BLaER1 treated with 17β-estradiol and CSF1 and Interleukin-3, amounts not matched to agents 10 nM and 100 nM (cell line): ENCODE measurements at regions not wholly inside any gene's neighbourhood (a gene's known extent, or its start where the extent isn't known, plus 50 kb on each side); places are given as distances from the start of the nearest gene placed in this dataset.

Experiments used
- H3K27ac ChIP-seq, 11 experiments: shearing (Covaris generic); formaldehyde crosslinking; 2 replicates each; pipeline ENCODE4 v1.8.1; 2022
- H3K27me3 ChIP-seq, 11 experiments: shearing (Covaris generic); formaldehyde crosslinking; 2 replicates each; pipeline ENCODE4 v1.8.1; 2022
- H3K36me3 ChIP-seq, 11 experiments: shearing (Covaris generic); formaldehyde crosslinking; 2 replicates each; pipeline ENCODE4 v1.8.1; 2022
- H3K4me1 ChIP-seq, 10 experiments: shearing (Covaris generic); formaldehyde crosslinking; 2 replicates each; pipeline ENCODE4 v1.8.1; 2022
- H3K4me2 ChIP-seq, 11 experiments: shearing (Covaris generic); formaldehyde crosslinking; 2 replicates each; pipeline ENCODE4 v1.8.1; 2022
- H3K4me3 ChIP-seq, 10 experiments: shearing (Covaris generic); formaldehyde crosslinking; 2 replicates each; pipeline ENCODE4 v1.8.1; 2022
- H3K9ac ChIP-seq, 11 experiments: shearing (Covaris generic); formaldehyde crosslinking; 2 replicates each; pipeline ENCODE4 v1.8.1; 2022
- H3K9me3 ChIP-seq, 11 experiments: shearing (Covaris generic); formaldehyde crosslinking; replicated peaks in 1 of 11; 2 replicates each; pipeline ENCODE4 v1.8.1; 2022
- H4K20me1 ChIP-seq, 11 experiments: shearing (Covaris generic); formaldehyde crosslinking; 2 replicates each; pipeline ENCODE4 v1.8.1; 2022
- Cebpa-rat ChIP-seq, 11 experiments: shearing (Covaris generic); IDR thresholded peaks; 2 replicates each; pipeline ENCODE4 v1.8.1; 2022

DNA sequence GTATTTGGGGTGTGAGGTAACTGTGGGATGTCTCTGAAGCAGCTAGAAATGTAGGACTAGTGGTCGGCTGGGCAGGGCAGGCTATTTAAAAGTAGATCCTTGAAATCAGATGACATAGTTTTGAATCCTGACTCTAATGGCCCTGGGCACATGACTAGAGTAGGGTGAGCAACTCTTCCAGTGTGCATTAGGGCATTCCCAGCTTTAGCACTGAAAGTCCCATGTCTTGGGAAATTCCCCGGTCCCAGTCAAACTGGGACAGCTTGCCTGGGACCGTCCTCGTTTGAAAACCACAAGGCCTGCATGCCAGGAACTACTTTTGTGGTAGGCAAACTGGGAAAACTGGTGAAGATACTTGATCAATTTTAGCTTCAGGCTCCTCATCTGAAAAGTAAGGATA, 255.3 kb downstream of the PTEN start:
- Histone ChIP-seq H3K27ac (peak overlapping the region in 4 of 11 experiments; percentile 9 to 66 (median 46); a peak in 2 of 22 replicates), H3K9me3 (no peaks in the 10 kb centered on the region), H3K4me3 (no peak overlapping the region), H3K4me1 (peaks cover 61 to 90% (median 81%) of the 10 kb centered on the region in 10 experiments), H3K4me2 (peak overlapping the region; percentile 69 to 89 (median 80); a peak in 17 of 22 replicates), H4K20me1 (no peaks in the 10 kb centered on the region), H3K27me3 (no peaks in the 10 kb centered on the region), H3K36me3 (no peaks in the 10 kb centered on the region), H3K9ac (no peak overlapping the region)
- TF ChIP-seq Cebpa-rat (IDR thresholded peaks at IDR 0.05) = no peak

DNA sequence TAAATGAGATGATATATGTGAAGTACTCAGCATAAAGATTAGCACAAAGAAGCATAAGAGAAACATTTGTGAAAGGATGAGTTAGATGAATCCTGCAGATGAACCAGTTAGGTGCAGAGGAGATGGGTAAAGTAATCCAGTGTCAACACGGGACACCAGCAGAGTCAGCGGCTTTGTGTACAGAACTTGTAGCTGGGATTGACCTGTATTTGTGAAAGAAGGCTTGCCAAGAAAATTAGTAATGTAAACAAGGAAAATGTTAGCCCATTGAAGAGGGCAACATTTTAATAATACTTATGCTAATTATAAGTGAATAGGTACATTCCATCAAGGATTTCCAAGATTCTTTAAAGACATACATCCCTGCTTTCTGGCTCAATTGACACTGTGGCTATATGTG, 255.7 kb downstream of the PTEN start:
- Histone ChIP-seq H4K20me1 (no peaks in the 10 kb centered on the region), H3K9me3 (no peaks in the 10 kb centered on the region), H3K27ac (no peak overlapping the region), H3K9ac (no peak overlapping the region), H3K4me3 (no peak overlapping the region), H3K4me2 (peak overlapping the region in 3 of 11 experiments; percentile 77 to 81 (median 79); a peak in 5 of 22 replicates), H3K36me3 (no peaks in the 10 kb centered on the region), H3K4me1 (peaks cover 57 to 86% (median 77%) of the 10 kb centered on the region in 10 experiments), H3K27me3 (no peaks in the 10 kb centered on the region)
- TF ChIP-seq Cebpa-rat (IDR thresholded peaks at IDR 0.05) = no peak

DNA sequence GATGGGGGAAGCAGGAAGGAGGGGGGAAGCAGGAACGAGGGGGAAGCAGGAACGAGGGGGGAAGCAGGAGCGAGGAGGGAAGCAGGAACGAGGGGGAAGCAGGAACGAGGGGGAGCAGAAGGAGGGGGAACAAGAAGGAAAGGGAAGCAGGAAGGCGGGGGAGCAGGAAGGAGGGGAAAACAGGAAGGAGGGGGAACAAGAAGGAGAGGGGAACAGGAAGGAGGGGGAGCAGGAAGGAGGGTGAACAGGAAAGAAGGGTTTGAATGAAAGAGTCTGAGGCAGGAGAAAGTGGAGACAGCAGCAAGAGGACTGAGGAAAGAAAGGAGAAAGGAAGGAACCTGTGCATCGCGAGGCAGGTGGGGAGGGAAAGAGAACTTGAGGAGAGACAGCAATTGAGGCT, 256.6 kb downstream of the PTEN start:
- Histone ChIP-seq H3K36me3 (no peaks in the 10 kb centered on the region), H3K9ac (no peak overlapping the region), H3K27me3 (no peaks in the 10 kb centered on the region), H3K9me3 (0 out of 22 replicates have a peak, but pooled peaks cover 0 to 3% (median 0%) of the 10 kb centered on the region in 11 experiments), H3K27ac (peak overlapping the region in 5 of 11 experiments; percentile 10 to 32 (median 14); a peak in 3 of 22 replicates), H3K4me1 (peaks cover 50 to 77% (median 68%) of the 10 kb centered on the region in 10 experiments), H4K20me1 (no peaks in the 10 kb centered on the region), H3K4me3 (no peak overlapping the region), H3K4me2 (peak overlapping the region; percentile 25 to 62 (median 50))
- no peak for TF ChIP-seq Cebpa-rat (IDR thresholded peaks at IDR 0.05)

DNA sequence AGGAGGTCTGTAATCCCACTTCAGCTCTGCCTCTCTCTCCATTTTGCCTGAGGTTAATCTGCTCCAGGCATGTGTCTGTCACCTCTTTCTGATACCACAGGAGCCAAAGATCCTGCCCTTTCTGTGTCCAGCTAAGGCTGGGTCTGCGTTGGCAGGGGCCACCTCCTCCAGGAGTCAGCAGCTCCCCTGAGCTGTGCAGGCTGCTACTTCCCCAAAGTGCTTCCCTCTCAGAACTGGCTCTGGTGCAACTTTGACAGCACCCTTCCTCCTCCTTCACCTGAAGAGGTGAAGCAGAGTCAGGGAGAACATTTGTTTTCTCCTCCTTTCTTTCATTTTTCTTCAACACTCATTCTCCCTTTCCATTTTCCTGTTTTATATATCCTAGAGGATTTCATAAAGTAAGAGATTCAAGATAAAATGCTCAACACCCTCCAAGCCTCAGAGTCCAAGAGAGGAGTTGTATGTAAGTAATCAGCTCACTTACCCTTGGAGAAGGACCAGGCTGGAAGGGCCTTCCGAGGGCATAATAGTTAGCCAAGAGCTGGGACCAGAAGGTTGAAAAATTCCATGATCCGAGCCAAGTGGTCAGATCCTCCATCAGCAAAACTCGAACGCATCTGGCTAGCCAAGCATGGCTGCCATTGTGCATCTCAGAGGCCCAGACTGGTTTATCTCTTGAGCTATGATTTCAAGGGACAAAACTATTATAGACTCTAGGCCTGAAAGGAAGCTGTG, 257.3 kb downstream of the PTEN start:
- H3K27ac ChIP-seq = peak overlapping the region in 4 of 11 experiments; percentile 13 to 32 (median 14); a peak in 3 of 22 replicates
- H3K27me3 ChIP-seq = no peaks in the 10 kb centered on the region
- peak overlapping the region; percentile 25 to 62 (median 50) for H3K4me2 ChIP-seq
- no peak overlapping the region for H3K9ac ChIP-seq
- no peaks in the 10 kb centered on the region for H4K20me1 ChIP-seq
- H3K4me1 ChIP-seq = peaks cover 43 to 70% (median 61%) of the 10 kb centered on the region in 10 experiments
- TF ChIP-seq Cebpa-rat (IDR thresholded peaks at IDR 0.05) = no peak
- 0 out of 22 replicates have a peak, but pooled peaks cover 0 to 3% (median 0%) of the 10 kb centered on the region in 11 experiments for H3K9me3 ChIP-seq
- H3K4me3 ChIP-seq = no peak overlapping the region
- H3K36me3 ChIP-seq = no peaks in the 10 kb centered on the region

DNA sequence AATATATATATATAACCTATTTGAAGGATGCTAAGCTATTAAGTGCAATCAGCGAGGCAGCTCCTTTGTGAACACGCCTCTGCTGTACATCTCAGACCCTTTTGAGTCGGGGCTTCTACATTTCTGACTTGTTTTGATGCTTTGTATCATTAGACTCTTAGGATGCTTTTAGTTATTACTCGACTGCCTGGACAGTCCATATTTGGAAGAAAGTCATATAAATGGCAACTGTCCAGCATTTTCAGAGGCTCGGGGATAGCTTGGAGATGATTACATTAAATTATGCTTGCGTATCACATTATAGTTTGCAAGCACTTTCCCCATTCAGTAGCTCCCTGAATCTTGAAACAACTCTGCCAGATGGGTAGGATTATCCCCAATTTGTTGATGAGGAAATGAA, 257.9 kb downstream of the PTEN start:
- Histone ChIP-seq H3K9ac (no peak overlapping the region), H3K4me2 (peak overlapping the region in 4 of 11 experiments; percentile 42 to 69 (median 57); a peak in 1 of 22 replicates), H3K27me3 (no peaks in the 10 kb centered on the region), H3K4me1 (peaks cover 37 to 65% (median 55%) of the 10 kb centered on the region in 10 experiments), H3K9me3 (0 out of 22 replicates have a peak, but pooled peaks cover 0 to 3% (median 0%) of the 10 kb centered on the region in 11 experiments), H3K27ac (no peak overlapping the region; a peak in 1 of 22 replicates), H3K4me3 (no peak overlapping the region), H4K20me1 (no peaks in the 10 kb centered on the region), H3K36me3 (no peaks in the 10 kb centered on the region)
- no peak for TF ChIP-seq Cebpa-rat (IDR thresholded peaks at IDR 0.05)

DNA sequence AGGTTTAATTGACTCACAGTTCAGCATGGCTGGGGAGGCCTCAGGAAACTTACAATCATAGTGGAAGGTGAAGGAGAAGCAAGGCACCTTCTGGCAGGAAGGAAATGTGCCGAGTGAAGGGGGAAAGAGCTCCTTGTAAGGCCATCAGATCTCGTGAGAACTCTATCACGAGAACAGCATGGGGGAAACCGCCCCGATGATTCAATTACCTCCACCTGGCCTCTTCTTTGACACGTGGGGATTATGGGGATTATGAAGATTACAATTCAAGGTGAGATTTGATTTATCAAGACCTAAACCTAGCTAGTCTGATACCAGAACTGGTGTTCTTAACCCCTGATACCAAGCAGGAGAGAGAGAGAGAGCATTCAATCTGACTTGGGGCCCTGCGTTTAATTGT, 258.7 kb downstream of the PTEN start:
- Histone ChIP-seq H3K4me3 (no peak overlapping the region), H3K4me2 (peak overlapping the region in 8 of 11 experiments; percentile 13 to 73 (median 61); a peak in 14 of 22 replicates), H3K27ac (peak overlapping the region in 3 of 11 experiments; percentile 7 to 15 (median 10); a peak in 2 of 22 replicates), H3K9me3 (0 out of 22 replicates have a peak, but pooled peaks cover 0 to 3% (median 0%) of the 10 kb centered on the region in 11 experiments), H3K27me3 (no peaks in the 10 kb centered on the region), H3K9ac (no peak overlapping the region), H3K36me3 (no peaks in the 10 kb centered on the region), H4K20me1 (no peaks in the 10 kb centered on the region), H3K4me1 (peaks cover 33 to 57% (median 48%) of the 10 kb centered on the region in 10 experiments)
- TF ChIP-seq Cebpa-rat (IDR thresholded peaks at IDR 0.05) = no peak

DNA sequence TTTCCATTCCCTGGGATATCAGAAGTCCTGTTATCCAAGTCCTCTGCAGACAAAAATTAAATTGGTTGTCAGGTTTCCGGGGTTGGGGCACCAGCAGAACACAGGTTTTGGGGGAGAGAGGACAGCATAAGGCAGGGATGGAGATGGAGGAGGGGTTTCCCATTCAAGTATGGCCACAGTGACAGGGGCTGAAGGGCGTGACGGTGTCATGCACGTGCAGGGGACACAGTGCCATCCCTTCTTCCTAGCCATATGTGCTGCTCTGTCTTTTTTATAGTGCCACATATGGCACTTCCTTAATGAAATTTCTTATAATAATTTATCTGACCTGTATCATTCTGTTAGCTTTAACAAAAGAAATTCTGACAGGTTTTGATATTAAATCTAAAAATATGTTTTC, 259.2 kb downstream of the PTEN start:
- no peak overlapping the region for H3K9ac ChIP-seq
- 0 out of 22 replicates have a peak, but pooled peaks cover 0 to 3% (median 0%) of the 10 kb centered on the region in 11 experiments for H3K9me3 ChIP-seq
- peak overlapping the region in 3 of 11 experiments; percentile 7 to 15 (median 10); a peak in 2 of 22 replicates for H3K27ac ChIP-seq

DNA sequence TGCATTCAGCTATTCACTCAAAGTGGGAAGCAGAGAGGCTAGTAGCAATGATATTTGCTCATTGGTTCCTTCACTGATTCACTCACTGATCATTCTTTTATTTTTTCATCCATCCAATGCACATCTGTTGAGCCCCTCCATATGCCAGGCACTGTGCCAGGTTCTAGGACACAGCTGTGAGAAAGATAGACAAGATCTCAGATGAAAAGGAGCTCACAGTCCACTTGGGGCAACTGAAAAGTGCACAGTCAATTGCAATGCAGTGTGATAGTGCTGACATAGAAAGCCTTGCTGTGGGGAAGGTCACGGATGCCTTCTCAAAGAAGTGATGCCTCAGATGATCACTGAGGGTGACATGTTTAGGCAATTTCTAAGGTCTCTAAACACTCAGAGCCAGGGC, 262.3 kb downstream of the PTEN start:
- no peak overlapping the region for H3K4me2 ChIP-seq
- H3K9ac ChIP-seq = no peak overlapping the region
- no peak overlapping the region for H3K4me3 ChIP-seq
- no peaks in the 10 kb centered on the region for H4K20me1 ChIP-seq
- no peak for TF ChIP-seq Cebpa-rat (IDR thresholded peaks at IDR 0.05)
- H3K27me3 ChIP-seq = no peaks in the 10 kb centered on the region
- H3K36me3 ChIP-seq = no peaks in the 10 kb centered on the region
- no peak overlapping the region for H3K27ac ChIP-seq
- H3K4me1 ChIP-seq = peaks cover 11 to 32% (median 27%) of the 10 kb centered on the region in 10 experiments; a peak in 19 of 20 replicates
- peaks cover 0 to 3% (median 0%) of the 10 kb centered on the region in 11 experiments; a peak in 1 of 22 replicates for H3K9me3 ChIP-seq

More for the DNA sequence above, 259.2 kb downstream of the PTEN start:
- no peaks in the 10 kb centered on the region for H4K20me1 ChIP-seq
- no peaks in the 10 kb centered on the region for H3K36me3 ChIP-seq
- peaks cover 33 to 53% (median 48%) of the 10 kb centered on the region in 10 experiments for H3K4me1 ChIP-seq
- TF ChIP-seq Cebpa-rat (IDR thresholded peaks at IDR 0.05) = no peak
- peak overlapping the region in 8 of 11 experiments; percentile 13 to 73 (median 61); a peak in 14 of 22 replicates for H3K4me2 ChIP-seq
- H3K4me3 ChIP-seq = no peak overlapping the region
- no peaks in the 10 kb centered on the region for H3K27me3 ChIP-seq

DNA sequence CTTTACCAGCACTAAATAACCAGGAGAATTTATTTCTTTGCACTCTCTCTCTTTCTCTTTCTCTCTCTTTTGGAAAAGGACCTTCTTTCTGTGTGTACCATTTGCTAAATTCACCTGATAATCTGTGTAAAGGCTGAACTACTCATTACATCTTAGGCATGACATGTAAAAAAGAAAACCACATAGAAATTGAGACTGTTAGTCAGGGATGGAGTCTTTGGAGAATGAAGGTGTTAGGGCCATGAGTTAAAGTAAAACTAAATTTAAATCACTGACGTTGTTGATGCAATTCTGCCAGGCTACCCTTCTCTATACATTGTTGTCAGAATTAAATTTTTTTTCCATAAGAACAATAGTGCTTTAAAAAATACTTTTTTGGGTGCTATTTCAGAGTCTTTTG, 263.3 kb downstream of the PTEN start:
- no peak for TF ChIP-seq Cebpa-rat (IDR thresholded peaks at IDR 0.05)
- no peak overlapping the region for H3K4me3 ChIP-seq
- no peak overlapping the region for H3K27ac ChIP-seq

More for the DNA sequence above, 263.3 kb downstream of the PTEN start:
- H3K4me1 ChIP-seq = peaks cover 9 to 23% (median 21%) of the 10 kb centered on the region in 10 experiments; a peak in 19 of 20 replicates
- H3K9me3 ChIP-seq = peaks cover 0 to 3% (median 0%) of the 10 kb centered on the region in 11 experiments; a peak in 1 of 22 replicates
- peak overlapping the region in 1 of 11 experiments; percentile 44; a peak in 1 of 22 replicates for H3K4me2 ChIP-seq
- no peaks in the 10 kb centered on the region for H3K27me3 ChIP-seq
- no peaks in the 10 kb centered on the region for H3K36me3 ChIP-seq
- H3K9ac ChIP-seq = no peak overlapping the region
- H4K20me1 ChIP-seq = no peaks in the 10 kb centered on the region
